Natural killer cell (primary cell): ENCODE measurements at regions not wholly inside any gene's neighbourhood (a gene's known extent, or its start where the extent isn't known, plus 50 kb on each side); places are given as distances from the start of the nearest gene placed in this dataset.

Experiments used
- ATAC-seq, 3 donors: fragments of 150-1000 bp in 2 of 3; fragments of 200-7000 bp in 1 of 3; cut with Tn5 transposase; 1 replicate in 1 of 3; 2 replicates in 2 of 3; pipeline ENCODE4 v1.10.0; 2021; ENCODE audit warnings: mild to moderate bottlenecking in 2 of 3, moderate library complexity in 2 of 3
- DNase-seq, 2 donors: peaks; one replicate each; pipeline versions ENCODE4 v3.0.0 to v3.0.0-alpha.2; 2013 to 2021; ENCODE audit warnings: mixed read lengths in 1 of 2
- H3K27ac ChIP-seq: one replicate; pipeline ENCODE4 v1.5.1; 2013; ENCODE audit warnings: mild to moderate bottlenecking, low read length
- H3K27me3 ChIP-seq: one replicate; pipeline ENCODE4 v1.6.1; 2013; ENCODE audit warnings: low read length; ENCODE audit not compliant: control insufficient read depth, insufficient read depth
- H3K36me3 ChIP-seq: one replicate; pipeline ENCODE4 v1.6.1; 2013; ENCODE audit warnings: low read length; ENCODE audit not compliant: control insufficient read depth, insufficient read depth
- H3K4me1 ChIP-seq: one replicate; pipeline ENCODE4 v1.6.1; 2013; ENCODE audit warnings: low read length; ENCODE audit not compliant: control insufficient read depth, insufficient read depth
- H3K4me3 ChIP-seq: one replicate; pipeline ENCODE4 v1.5.1; 2013; ENCODE audit warnings: low read length
- H3K9me3 ChIP-seq: one replicate; pipeline ENCODE4 v1.6.1; 2013; ENCODE audit warnings: low read length; ENCODE audit not compliant: control insufficient read depth, insufficient read depth
- H3K27ac Mint-ChIP-seq, 2 donors: one replicate each; pipeline ENCODE4 v1.8.0; 2022; ENCODE audit warnings: mild to moderate bottlenecking in 2 of 2, mixed read lengths in 2 of 2, moderate library complexity in 1 of 2
- H3K27me3 Mint-ChIP-seq, 2 donors: one replicate each; pipeline ENCODE4 v1.8.0; 2022; ENCODE audit warnings: low read depth in 2 of 2, mixed read lengths in 2 of 2
- H3K36me3 Mint-ChIP-seq: one replicate; pipeline ENCODE4 v1.8.0; 2022; ENCODE audit warnings: mixed read lengths
- H3K4me1 Mint-ChIP-seq, 2 donors: one replicate each; pipeline ENCODE4 v1.8.0; 2022; ENCODE audit warnings: mixed read lengths in 2 of 2
- H3K4me3 Mint-ChIP-seq: one replicate; pipeline ENCODE4 v1.8.0; 2022; ENCODE audit warnings: mild to moderate bottlenecking, moderate library complexity, mixed read lengths
- H3K9me3 Mint-ChIP-seq, 2 donors: one replicate each; pipeline ENCODE4 v1.8.0; 2022; ENCODE audit warnings: mixed read lengths in 2 of 2
- WGBS: methylation state at CpG from one replicate; pipeline ENCODE4 v1.1.7; 2013; ENCODE audit warnings: missing lambda C conversion rate; ENCODE audit not compliant: insufficient coverage; 5-methylcytosine and 5-hydroxymethylcytosine counted together
- intact Hi-C: fragments of 100-400 bp; cut with micrococcal nuclease; formaldehyde crosslinking; loops from one replicate; pipeline ENCODE4 v1.14.2; 2022
- TF ChIP-seq, protein P1 (sequence below): fragments of 200-600 bp; IDR thresholded peaks from one replicate; pipeline ENCODE4 v1.8.0; 2022; ENCODE audit warnings: antibody characterized with exemption

GRCh38 chr4:119939071-119939995 lies 127.3 kb downstream of the MAD2L1 start:
- DNase-seq: no peak
- no peaks in the 10 kb centered on the region for H3K36me3 ChIP-seq
- intact Hi-C loops: no loop called here
- 67% methylated on average over 4 of the region's 6 CpGs for WGBS
- H3K4me1 Mint-ChIP-seq: no peaks in the 10 kb centered on the region
- no peak for ATAC-seq
- no peaks in the 10 kb centered on the region for H3K9me3 ChIP-seq
- no peak overlapping the region for H3K27ac ChIP-seq
- no peak overlapping the region for H3K27ac Mint-ChIP-seq
- TF ChIP-seq, protein P1, sequence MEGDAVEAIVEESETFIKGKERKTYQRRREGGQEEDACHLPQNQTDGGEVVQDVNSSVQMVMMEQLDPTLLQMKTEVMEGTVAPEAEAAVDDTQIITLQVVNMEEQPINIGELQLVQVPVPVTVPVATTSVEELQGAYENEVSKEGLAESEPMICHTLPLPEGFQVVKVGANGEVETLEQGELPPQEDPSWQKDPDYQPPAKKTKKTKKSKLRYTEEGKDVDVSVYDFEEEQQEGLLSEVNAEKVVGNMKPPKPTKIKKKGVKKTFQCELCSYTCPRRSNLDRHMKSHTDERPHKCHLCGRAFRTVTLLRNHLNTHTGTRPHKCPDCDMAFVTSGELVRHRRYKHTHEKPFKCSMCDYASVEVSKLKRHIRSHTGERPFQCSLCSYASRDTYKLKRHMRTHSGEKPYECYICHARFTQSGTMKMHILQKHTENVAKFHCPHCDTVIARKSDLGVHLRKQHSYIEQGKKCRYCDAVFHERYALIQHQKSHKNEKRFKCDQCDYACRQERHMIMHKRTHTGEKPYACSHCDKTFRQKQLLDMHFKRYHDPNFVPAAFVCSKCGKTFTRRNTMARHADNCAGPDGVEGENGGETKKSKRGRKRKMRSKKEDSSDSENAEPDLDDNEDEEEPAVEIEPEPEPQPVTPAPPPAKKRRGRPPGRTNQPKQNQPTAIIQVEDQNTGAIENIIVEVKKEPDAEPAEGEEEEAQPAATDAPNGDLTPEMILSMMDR: no peak
- H3K27me3 ChIP-seq: no peaks in the 10 kb centered on the region
- H3K4me3 Mint-ChIP-seq: no peak overlapping the region
- no peaks in the 10 kb centered on the region for H3K36me3 Mint-ChIP-seq
- H3K9me3 Mint-ChIP-seq: peaks cover 6 to 13% of the 10 kb centered on the region in 2 donors
- H3K4me3 ChIP-seq: no peak overlapping the region
- no peaks in the 10 kb centered on the region for H3K27me3 Mint-ChIP-seq
- no peaks in the 10 kb centered on the region for H3K4me1 ChIP-seq

DNA sequence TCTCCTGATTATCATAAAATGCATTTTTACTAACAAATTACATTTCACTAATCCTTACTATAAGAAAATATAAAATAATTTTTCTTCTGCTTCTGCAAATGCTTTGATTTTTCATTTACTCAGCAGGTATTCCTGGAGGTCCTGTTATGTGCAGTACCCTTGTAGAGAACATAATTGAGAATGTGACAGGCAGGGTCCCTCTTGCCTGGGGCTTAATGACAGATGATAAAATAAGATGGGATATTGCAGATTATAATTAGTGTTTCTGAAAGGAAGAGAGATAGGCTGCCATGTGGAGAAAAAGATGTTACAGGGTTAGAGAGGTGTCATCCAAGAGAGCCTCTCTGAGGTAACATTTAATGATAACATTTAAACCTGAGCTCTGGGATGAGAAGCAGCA lies 128.9 kb downstream of the MAD2L1 start:
- no peak overlapping the region for H3K4me3 Mint-ChIP-seq
- no peak for ATAC-seq
- no peak overlapping the region for H3K27ac ChIP-seq
- H3K4me3 ChIP-seq: no peak overlapping the region
- TF ChIP-seq, protein P1: no peak
- H3K27me3 Mint-ChIP-seq: no peaks in the 10 kb centered on the region
- H3K36me3 Mint-ChIP-seq: no peaks in the 10 kb centered on the region
- peaks cover 8 to 16% of the 10 kb centered on the region in 2 donors for H3K9me3 Mint-ChIP-seq
- H3K9me3 ChIP-seq: no peaks in the 10 kb centered on the region
- H3K4me1 Mint-ChIP-seq: no peaks in the 10 kb centered on the region
- no peak overlapping the region for H3K27ac Mint-ChIP-seq
- DNase-seq: no peak
- intact Hi-C loops: no loop called here
- H3K27me3 ChIP-seq: no peaks in the 10 kb centered on the region
- H3K4me1 ChIP-seq: no peaks in the 10 kb centered on the region
- no peaks in the 10 kb centered on the region for H3K36me3 ChIP-seq

- Histone ChIP-seq H3K4me1 (no peaks in the 10 kb centered on the region), H3K27me3 (no peaks in the 10 kb centered on the region), H3K9me3 (no peaks in the 10 kb centered on the region), H3K4me3 (no peak overlapping the region), H3K36me3 (no peaks in the 10 kb centered on the region), H3K27ac (no peak overlapping the region)
- DNase-seq (no peak), ATAC-seq (no peak)
- H3K9me3 Mint-ChIP-seq: peaks cover 5 to 16% of the 10 kb centered on the region in 2 donors
- H3K4me1 Mint-ChIP-seq: no peaks in the 10 kb centered on the region
- no peaks in the 10 kb centered on the region for H3K27me3 Mint-ChIP-seq
- H3K27ac Mint-ChIP-seq: no peak overlapping the region
- intact Hi-C loops: no loop called here
- H3K4me3 Mint-ChIP-seq: no peak overlapping the region
- TF ChIP-seq, protein P1: no peak
- 90% methylated on average over 1 of the region's 1 CpG for WGBS
- H3K36me3 Mint-ChIP-seq: no peaks in the 10 kb centered on the region
These were observed 133.0 kb downstream of the MAD2L1 start for GRCh38 chr4:119933606-119934005.

DNA sequence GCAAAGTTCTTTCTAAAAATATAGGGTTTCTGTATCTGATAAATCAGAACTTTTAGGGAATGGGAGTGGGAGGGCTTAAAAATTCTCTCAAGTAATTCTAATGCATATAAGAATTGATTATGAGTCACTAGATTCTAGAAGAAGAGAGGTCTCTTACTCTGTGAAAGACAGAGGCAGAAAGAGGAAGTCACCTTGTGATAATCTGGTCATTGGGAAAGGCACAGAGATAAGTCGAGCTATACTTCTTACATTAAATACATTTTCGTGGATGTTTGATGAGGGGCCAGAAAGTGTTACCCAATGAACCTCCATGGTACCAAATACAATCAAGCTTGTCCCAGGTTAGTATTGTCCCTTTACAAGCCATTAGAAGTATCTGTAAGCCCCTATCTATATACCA lies 134.4 kb downstream of the MAD2L1 start:
- H3K9me3 Mint-ChIP-seq: peaks cover 5 to 16% of the 10 kb centered on the region in 2 donors
- H3K4me1 Mint-ChIP-seq: no peaks in the 10 kb centered on the region
- intact Hi-C loops: no loop called here
- H3K4me3 Mint-ChIP-seq: no peak overlapping the region
- 100% methylated on average over 1 of the region's 2 CpGs for WGBS
- TF ChIP-seq, protein P1: no peak
- no peaks in the 10 kb centered on the region for H3K36me3 ChIP-seq
- H3K27ac Mint-ChIP-seq: no peak overlapping the region
- no peaks in the 10 kb centered on the region for H3K9me3 ChIP-seq
- no peak overlapping the region for H3K27ac ChIP-seq
- no peak for DNase-seq
- no peaks in the 10 kb centered on the region for H3K4me1 ChIP-seq
- ATAC-seq: no peak
- no peaks in the 10 kb centered on the region for H3K27me3 Mint-ChIP-seq
- H3K4me3 ChIP-seq: no peak overlapping the region
- H3K36me3 Mint-ChIP-seq: no peaks in the 10 kb centered on the region
- no peaks in the 10 kb centered on the region for H3K27me3 ChIP-seq
